Fibroblast of lung (primary cell): ENCODE measurements at regions not wholly inside any gene's neighbourhood (a gene's known extent, or its start where the extent isn't known, plus 50 kb on each side); places are given as distances from the start of the nearest gene placed in this dataset.

ENCODE experiments used
- DNase-seq, 2 donors: peaks; one replicate each; pipeline versions ENCODE4 v3.0.0 to v3.0.0-alpha.2; 2010; ENCODE audit warnings: low read depth in 2 of 2
- H2AFZ ChIP-seq: 2 replicates; pipeline ENCODE4 v1.5.1; 2012; ENCODE audit warnings: low read length, control low read depth, inconsistent platforms
- H3K27ac ChIP-seq: 2 replicates; pipeline ENCODE4 v1.5.1; 2011; ENCODE audit warnings: low read length, control low read depth; ENCODE audit not compliant: insufficient read depth
- H3K27me3 ChIP-seq: 2 replicates; pipeline ENCODE4 v1.5.1; 2011; ENCODE audit warnings: mild to moderate bottlenecking, low read length; ENCODE audit not compliant: control insufficient read depth, insufficient read depth
- H3K36me3 ChIP-seq: 2 replicates; pipeline ENCODE4 v1.5.1; 2011; ENCODE audit warnings: low read length; ENCODE audit not compliant: control insufficient read depth, insufficient read depth
- H3K4me1 ChIP-seq: 2 replicates; pipeline ENCODE4 v1.5.1; 2011; ENCODE audit warnings: low read length; ENCODE audit not compliant: control insufficient read depth, insufficient read depth; ENCODE audit errors: extremely low read depth
- H3K4me2 ChIP-seq: 2 replicates; pipeline ENCODE4 v1.5.1; 2011; ENCODE audit warnings: low read length, control low read depth; ENCODE audit not compliant: insufficient read depth; ENCODE audit errors: extremely low read depth
- H3K4me3 ChIP-seq, 4 experiments: fragments of 200-600 bp in 1 of 4; sonication (generic) in 1 of 4; replicated peaks in 1 of 4; 2 replicates each; pipeline ENCODE4 v1.5.1; 2011 to 2016; ENCODE audit warnings: low read length in 4 of 4, low read depth in 3 of 4, mild to moderate bottlenecking in 3 of 4, control low read depth in 2 of 4, inconsistent platforms in 1 of 4, mixed read lengths in 1 of 4; ENCODE audit not compliant: insufficient read depth in 1 of 4; ENCODE audit errors: control extremely low read depth in 1 of 4
- H3K79me2 ChIP-seq: 2 replicates; pipeline ENCODE4 v1.5.1; 2012; ENCODE audit warnings: mild to moderate bottlenecking, low read length, inconsistent platforms; ENCODE audit not compliant: control insufficient read depth, insufficient read depth
- H3K9ac ChIP-seq: 2 replicates; pipeline ENCODE4 v1.5.1; 2011; ENCODE audit warnings: mild to moderate bottlenecking, low read length, control low read depth; ENCODE audit not compliant: insufficient read depth
- H3K9me3 ChIP-seq: 2 replicates; pipeline ENCODE4 v1.5.1; 2012; ENCODE audit warnings: low read depth, low read length; ENCODE audit not compliant: control insufficient read depth, insufficient read depth
- H4K20me1 ChIP-seq: 2 replicates; pipeline ENCODE4 v1.5.1; 2011; ENCODE audit warnings: low read length; ENCODE audit not compliant: control insufficient read depth, insufficient read depth; ENCODE audit errors: extremely low read depth
- EZH2 ChIP-seq: IDR thresholded peaks from 2 replicates; pipeline ENCODE4 v1.5.1; 2012; ENCODE audit warnings: low read length, control low read depth, mild to moderate bottlenecking; ENCODE audit errors: missing control alignments
- TF ChIP-seq, protein P1 (sequence below), 2 donors: IDR thresholded peaks in 1 of 2; conservative IDR thresholded peaks in 1 of 2; 1 replicate in 1 of 2; 2 replicates in 1 of 2; pipeline ENCODE4 v1.5.1; 2011 to 2012; ENCODE audit warnings: low read length in 2 of 2, control low read depth in 1 of 2, inconsistent platforms in 1 of 2, low read depth in 1 of 2, mild to moderate bottlenecking in 1 of 2

DNA sequence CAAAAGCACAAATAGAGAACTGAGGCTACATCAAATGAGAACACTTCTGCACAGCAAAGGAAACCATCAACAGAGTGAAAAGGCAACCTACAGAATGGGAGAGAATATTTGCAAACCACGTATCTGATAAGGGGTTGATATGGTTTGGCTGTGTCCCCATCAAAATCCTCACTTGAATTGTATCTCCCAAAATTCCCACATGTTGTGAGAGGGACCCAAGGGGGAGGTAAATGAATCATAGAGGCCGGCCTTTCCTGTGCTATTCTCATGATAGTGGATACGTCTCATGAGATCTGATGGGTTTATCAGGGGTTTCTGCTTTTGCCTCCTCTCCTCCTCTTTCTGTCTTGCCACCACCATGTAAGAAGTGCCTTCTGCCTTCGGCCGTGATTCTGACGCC lies 120.6 kb upstream of the FRMD4A start:
- H2AFZ ChIP-seq = no peak overlapping the region
- H3K4me3 ChIP-seq = no peak overlapping the region
- H3K36me3 ChIP-seq = no peaks in the 10 kb centered on the region
- no peak overlapping the region for H3K27ac ChIP-seq
- no peaks in the 10 kb centered on the region for H3K27me3 ChIP-seq
- H3K9me3 ChIP-seq = no peaks in the 10 kb centered on the region
- DNase-seq = peak in 1 of 2 donors; percentile 65
- H3K9ac ChIP-seq = no peak overlapping the region
- TF ChIP-seq, protein P1, sequence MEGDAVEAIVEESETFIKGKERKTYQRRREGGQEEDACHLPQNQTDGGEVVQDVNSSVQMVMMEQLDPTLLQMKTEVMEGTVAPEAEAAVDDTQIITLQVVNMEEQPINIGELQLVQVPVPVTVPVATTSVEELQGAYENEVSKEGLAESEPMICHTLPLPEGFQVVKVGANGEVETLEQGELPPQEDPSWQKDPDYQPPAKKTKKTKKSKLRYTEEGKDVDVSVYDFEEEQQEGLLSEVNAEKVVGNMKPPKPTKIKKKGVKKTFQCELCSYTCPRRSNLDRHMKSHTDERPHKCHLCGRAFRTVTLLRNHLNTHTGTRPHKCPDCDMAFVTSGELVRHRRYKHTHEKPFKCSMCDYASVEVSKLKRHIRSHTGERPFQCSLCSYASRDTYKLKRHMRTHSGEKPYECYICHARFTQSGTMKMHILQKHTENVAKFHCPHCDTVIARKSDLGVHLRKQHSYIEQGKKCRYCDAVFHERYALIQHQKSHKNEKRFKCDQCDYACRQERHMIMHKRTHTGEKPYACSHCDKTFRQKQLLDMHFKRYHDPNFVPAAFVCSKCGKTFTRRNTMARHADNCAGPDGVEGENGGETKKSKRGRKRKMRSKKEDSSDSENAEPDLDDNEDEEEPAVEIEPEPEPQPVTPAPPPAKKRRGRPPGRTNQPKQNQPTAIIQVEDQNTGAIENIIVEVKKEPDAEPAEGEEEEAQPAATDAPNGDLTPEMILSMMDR (conservative IDR thresholded peaks at IDR 0.05 in 1 of 2, IDR thresholded peaks at IDR 0.05 in 1 of 2; ENCODE audit: low read depth in 1 of 2, low read length in 2 of 2) = no peak
- TF ChIP-seq EZH2 = no peak
- H3K79me2 ChIP-seq = no peaks in the 10 kb centered on the region
- no peaks in the 10 kb centered on the region for H3K4me1 ChIP-seq
- H3K4me2 ChIP-seq = no peak overlapping the region
- H4K20me1 ChIP-seq = no peaks in the 10 kb centered on the region

DNA sequence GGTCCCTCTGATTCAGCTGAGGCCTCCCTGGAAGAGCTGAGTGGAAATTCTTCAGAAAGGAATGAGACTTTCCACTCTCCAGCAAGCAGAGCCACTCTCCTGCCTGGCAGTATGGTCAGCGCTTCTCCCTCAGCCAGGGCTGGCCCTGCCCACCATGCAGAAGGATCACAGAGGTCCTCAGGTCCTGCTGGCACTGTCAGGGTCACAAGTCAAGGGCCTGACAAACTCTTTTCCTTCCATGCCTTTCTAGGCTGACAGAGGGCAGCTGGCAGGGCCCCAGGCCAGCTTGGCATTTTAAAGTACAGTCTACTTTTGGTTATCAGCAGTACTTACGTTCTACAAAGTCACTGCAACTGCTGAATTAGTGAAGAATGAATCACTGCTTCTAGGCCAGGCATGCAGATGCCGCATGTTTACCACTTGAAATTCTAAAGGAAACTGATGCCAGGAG lies 119.3 kb upstream of the FRMD4A start:
- TF ChIP-seq EZH2 = no peak
- TF ChIP-seq, protein P1 (conservative IDR thresholded peaks at IDR 0.05 in 1 of 2, IDR thresholded peaks at IDR 0.05 in 1 of 2; ENCODE audit: low read depth in 1 of 2, low read length in 2 of 2) = no peak
- no peaks in the 10 kb centered on the region for H3K4me1 ChIP-seq
- no peak overlapping the region for H3K4me3 ChIP-seq
- H3K27ac ChIP-seq = no peak overlapping the region
- no peaks in the 10 kb centered on the region for H3K36me3 ChIP-seq
- peak in 1 of 2 donors; percentile 91 for DNase-seq
- H3K79me2 ChIP-seq = no peaks in the 10 kb centered on the region
- no peak overlapping the region for H2AFZ ChIP-seq
- no peak overlapping the region for H3K4me2 ChIP-seq
- H4K20me1 ChIP-seq = no peaks in the 10 kb centered on the region
- no peak overlapping the region for H3K9ac ChIP-seq
- H3K9me3 ChIP-seq = no peaks in the 10 kb centered on the region
- no peaks in the 10 kb centered on the region for H3K27me3 ChIP-seq

DNA sequence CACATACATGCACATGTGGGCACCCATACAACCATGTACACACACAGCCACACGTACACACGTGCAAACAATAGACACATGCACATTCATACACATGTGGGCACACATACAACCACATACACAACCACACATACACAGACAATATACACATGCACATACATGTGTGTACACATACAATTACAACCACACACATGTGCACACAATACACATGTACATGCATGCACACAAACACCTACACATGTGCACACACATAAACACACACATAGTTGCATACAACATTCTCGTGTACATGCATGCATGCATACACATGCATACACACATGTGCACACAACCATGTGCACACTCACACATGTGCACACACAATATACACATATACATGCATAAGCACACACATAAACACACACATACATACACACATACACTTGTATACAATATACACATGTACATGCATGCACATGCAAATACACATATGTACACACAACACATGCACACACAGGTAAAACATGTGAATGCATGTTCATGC lies 118.6 kb upstream of the FRMD4A start:
- Histone ChIP-seq H3K4me1 (no peaks in the 10 kb centered on the region), H4K20me1 (no peaks in the 10 kb centered on the region), H3K9ac (no peak overlapping the region), H3K27me3 (no peaks in the 10 kb centered on the region), H3K4me3 (no peak overlapping the region), H3K9me3 (no peaks in the 10 kb centered on the region), H3K4me2 (no peak overlapping the region), H3K36me3 (no peaks in the 10 kb centered on the region), H3K27ac (no peak overlapping the region), H2AFZ (no peak overlapping the region), H3K79me2 (no peaks in the 10 kb centered on the region)
- DNase-seq = no peak
- TF ChIP-seq EZH2 = no peak
- TF ChIP-seq, protein P1 (conservative IDR thresholded peaks at IDR 0.05 in 1 of 2, IDR thresholded peaks at IDR 0.05 in 1 of 2; ENCODE audit: low read depth in 1 of 2, low read length in 2 of 2) = no peak
